Activated naive CD4-positive, alpha-beta T cell treated with anti-CD3 and anti-CD28 coated beads, Interleukin-2, amount 50 U/mL, for 72 hours (primary cell): ENCODE measurements at regions not wholly inside any gene's neighbourhood (a gene's known extent, or its start where the extent isn't known, plus 50 kb on each side); places are given as distances from the start of the nearest gene placed in this dataset.

Experiments
- ATAC-seq, 2 donors: fragments of 150-1000 bp; cut with Tn5 transposase; 2 replicates each; pipeline ENCODE4 v1.10.0; 2021; ENCODE audit warnings: mild to moderate bottlenecking in 2 of 2, moderate library complexity in 2 of 2
- DNase-seq, 2 donors: peaks; one replicate each; pipeline ENCODE4 v3.0.0; 2021 to 2022; ENCODE audit warnings: low spot score in 2 of 2
- H3K27ac Mint-ChIP-seq, 2 donors: one replicate each; pipeline ENCODE4 v1.8.0; 2022; ENCODE audit warnings: mild to moderate bottlenecking in 2 of 2, mixed read lengths in 2 of 2
- H3K36me3 Mint-ChIP-seq, 2 donors: one replicate each; pipeline ENCODE4 v1.8.0; 2022; ENCODE audit warnings: mixed read lengths in 2 of 2
- H3K9me3 Mint-ChIP-seq, 2 donors: one replicate each; pipeline ENCODE4 v1.8.0; 2022; ENCODE audit warnings: mixed read lengths in 2 of 2

- H3K36me3 Mint-ChIP-seq, result no peaks in the 10 kb centered on the region
- DNase-seq (no peak), ATAC-seq (no peak)
- H3K27ac Mint-ChIP-seq, result no peak overlapping the region
- peaks cover 0 to under 1% of the 10 kb centered on the region in 2 donors for H3K9me3 Mint-ChIP-seq
Observed at GRCh38 chr10:30116041-30116491, 56.7 kb upstream of the JCAD start.

- DNase-seq, result no peak
- H3K27ac Mint-ChIP-seq, result no peak overlapping the region
- ATAC-seq, result no peak
- H3K9me3 Mint-ChIP-seq, result no peaks in the 10 kb centered on the region
- H3K36me3 Mint-ChIP-seq, result no peaks in the 10 kb centered on the region
Observed at GRCh38 chr10:30115626-30115940, 56.2 kb upstream of the JCAD start.

DNA sequence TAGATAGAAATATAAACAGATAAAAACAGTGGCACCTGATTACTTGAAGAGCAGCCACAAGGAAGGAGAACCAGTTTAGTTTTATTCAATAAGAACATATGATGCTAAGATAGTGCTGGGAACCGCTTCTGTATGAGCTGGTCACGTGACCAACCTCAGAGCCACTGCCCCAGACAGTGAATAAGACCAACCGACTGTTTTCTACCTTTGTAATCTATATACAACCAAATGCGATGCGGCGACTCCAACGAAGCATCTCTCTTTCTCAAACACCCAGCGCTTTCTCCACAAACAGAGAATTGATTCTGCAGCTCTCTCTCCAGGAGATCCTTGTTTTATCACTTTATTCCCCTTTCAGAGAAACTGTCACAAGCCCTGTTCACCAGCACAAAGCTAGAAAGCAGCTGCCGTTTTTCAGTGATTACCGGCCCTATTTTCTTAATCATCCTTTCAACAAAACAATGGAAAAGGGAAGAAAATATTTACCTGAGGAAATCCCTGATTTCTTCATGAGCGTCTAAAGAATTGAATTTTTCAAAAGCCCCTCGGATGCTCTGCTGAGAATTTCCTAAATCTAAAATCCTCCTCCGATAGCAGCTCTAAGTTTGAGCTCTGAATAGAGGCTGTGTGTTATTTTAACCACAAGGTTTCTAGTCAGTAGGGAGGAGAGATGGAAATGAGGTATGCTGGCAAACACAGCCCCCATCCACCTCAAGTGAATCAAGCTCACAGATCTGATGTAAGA lies 55.7 kb upstream of the JCAD start:
- DNase-seq (no peak), ATAC-seq (no peak)
- Mint-ChIP-seq H3K9me3 (no peaks in the 10 kb centered on the region), H3K36me3 (no peaks in the 10 kb centered on the region), H3K27ac (no peak overlapping the region)

- peak in 1 of 2 donors; percentile 18 for ATAC-seq
- H3K9me3 Mint-ChIP-seq, result no peaks in the 10 kb centered on the region
- no peak for DNase-seq
- no peaks in the 10 kb centered on the region for H3K36me3 Mint-ChIP-seq
- H3K27ac Mint-ChIP-seq, result no peak overlapping the region
Observed at GRCh38 chr10:30114401-30114800, 55.0 kb upstream of the JCAD start.

- no peak for DNase-seq
- H3K36me3 Mint-ChIP-seq, result no peaks in the 10 kb centered on the region
- no peak overlapping the region for H3K27ac Mint-ChIP-seq
- ATAC-seq, result no peak
- no peaks in the 10 kb centered on the region for H3K9me3 Mint-ChIP-seq
Observed at GRCh38 chr10:30111340-30112022, 52.1 kb upstream of the JCAD start.
